IPS-20b (cell line): ENCODE measurements at regions not wholly inside any gene's neighbourhood (a gene's known extent, or its start where the extent isn't known, plus 50 kb on each side); places are given as distances from the start of the nearest gene placed in this dataset.
A peak's percentile ranks its signal among the peaks of the same experiment; 100 is the strongest.

ENCODE experiments used
- H3K27ac ChIP-seq: one replicate; pipeline ENCODE4 v1.5.1; 2013; ENCODE audit warnings: low read length
- H3K27me3 ChIP-seq: 2 replicates; pipeline ENCODE4 v1.6.1; 2013; ENCODE audit warnings: mild to moderate bottlenecking, low read length, inconsistent platforms; ENCODE audit not compliant: insufficient read depth
- H3K36me3 ChIP-seq: 2 replicates; pipeline ENCODE4 v1.6.1; 2013; ENCODE audit warnings: low read depth, mild to moderate bottlenecking, inconsistent platforms, low read length, moderate library complexity; ENCODE audit not compliant: insufficient read depth
- H3K4me1 ChIP-seq: 2 replicates; pipeline ENCODE4 v1.6.1; 2013; ENCODE audit warnings: mild to moderate bottlenecking, control low read depth, inconsistent platforms, low read length, moderate library complexity; ENCODE audit not compliant: insufficient read depth
- H3K4me3 ChIP-seq: 2 replicates; pipeline ENCODE4 v1.5.1; 2013; ENCODE audit warnings: mild to moderate bottlenecking, low read length, inconsistent platforms
- H3K9ac ChIP-seq: 2 replicates; pipeline ENCODE4 v1.6.1; 2013; ENCODE audit warnings: low read depth, mild to moderate bottlenecking, inconsistent platforms, low read length, moderate library complexity
- H3K9me3 ChIP-seq: 2 replicates; pipeline ENCODE4 v1.6.1; 2013; ENCODE audit warnings: mild to moderate bottlenecking, low read depth, low read length, inconsistent platforms; ENCODE audit not compliant: insufficient read depth

- H3K27me3 ChIP-seq, result peaks cover 7% of the 10 kb centered on the region
Measured at GRCh38 chr17:79224903-79225302, 150.3 kb downstream of the ENGASE start.

GRCh38 chr17:79224476-79224875, 149.9 kb downstream of the ENGASE start:
- Histone ChIP-seq H3K4me3 (no peak overlapping the region), H3K4me1 (peaks cover 3% of the 10 kb centered on the region; the same call in 1 of the 2 replicates), H3K9me3 (no peaks in the 10 kb centered on the region), H3K27me3 (peaks cover 9% of the 10 kb centered on the region), H3K27ac (no peak overlapping the region), H3K9ac (no peak overlapping the region), H3K36me3 (no peaks in the 10 kb centered on the region)

More at GRCh38 chr17:79224903-79225302, 150.3 kb downstream of the ENGASE start:
- Histone ChIP-seq H3K9ac (no peak overlapping the region), H3K4me3 (no peak overlapping the region), H3K4me1 (peaks cover 3% of the 10 kb centered on the region; the same call in 1 of the 2 replicates), H3K36me3 (no peaks in the 10 kb centered on the region), H3K9me3 (no peaks in the 10 kb centered on the region), H3K27ac (no peak overlapping the region)

- peaks cover 14% of the 10 kb centered on the region for H3K27me3 ChIP-seq
- H3K4me3 ChIP-seq, result no peak overlapping the region
- no peak overlapping the region for H3K27ac ChIP-seq
- H3K36me3 ChIP-seq, result no peaks in the 10 kb centered on the region
- no peaks in the 10 kb centered on the region for H3K9me3 ChIP-seq
- peaks cover 3% of the 10 kb centered on the region; the same call in 1 of the 2 replicates for H3K4me1 ChIP-seq
- no peak overlapping the region for H3K9ac ChIP-seq
Measured at GRCh38 chr17:79223953-79224352, 149.3 kb downstream of the ENGASE start.

- peaks cover 17% of the 10 kb centered on the region for H3K27me3 ChIP-seq
Measured at GRCh38 chr17:79223471-79223870, 148.8 kb downstream of the ENGASE start.

GRCh38 chr17:79221597-79221996, 147.0 kb downstream of the ENGASE start:
- Histone ChIP-seq H3K27ac (no peak overlapping the region), H3K4me3 (no peak overlapping the region), H3K9me3 (no peaks in the 10 kb centered on the region), H3K4me1 (peaks cover 3% of the 10 kb centered on the region; the same call in 1 of the 2 replicates), H3K9ac (no peak overlapping the region), H3K27me3 (peaks cover 17% of the 10 kb centered on the region), H3K36me3 (no peaks in the 10 kb centered on the region)

More at GRCh38 chr17:79223471-79223870, 148.8 kb downstream of the ENGASE start:
- no peaks in the 10 kb centered on the region for H3K9me3 ChIP-seq
- no peak overlapping the region for H3K9ac ChIP-seq
- H3K4me1 ChIP-seq, result peaks cover 3% of the 10 kb centered on the region; the same call in 1 of the 2 replicates
- H3K27ac ChIP-seq, result no peak overlapping the region
- no peak overlapping the region for H3K4me3 ChIP-seq
- H3K36me3 ChIP-seq, result no peaks in the 10 kb centered on the region

- Histone ChIP-seq H3K9ac (peak overlapping the region; percentile 47; the same call in 1 of the 2 replicates), H3K9me3 (no peaks in the 10 kb centered on the region), H3K4me3 (peak overlapping the region; percentile 79), H3K36me3 (no peaks in the 10 kb centered on the region), H3K4me1 (peaks cover 3% of the 10 kb centered on the region; the same call in 1 of the 2 replicates), H3K27me3 (peaks cover 17% of the 10 kb centered on the region), H3K27ac (no peak overlapping the region)
Measured at GRCh38 chr17:79220713-79221291, 146.2 kb downstream of the ENGASE start.

- Histone ChIP-seq H3K4me3 (peak overlapping the region; percentile 79), H3K9ac (peak overlapping the region; percentile 47; the same call in 1 of the 2 replicates), H3K9me3 (no peaks in the 10 kb centered on the region), H3K36me3 (no peaks in the 10 kb centered on the region), H3K27ac (no peak overlapping the region), H3K4me1 (peaks cover 3% of the 10 kb centered on the region; the same call in 1 of the 2 replicates), H3K27me3 (peaks cover 17% of the 10 kb centered on the region)
Measured at GRCh38 chr17:79220201-79220712, 145.6 kb downstream of the ENGASE start.

- H3K27ac ChIP-seq, result no peak overlapping the region
- H3K27me3 ChIP-seq, result peaks cover 17% of the 10 kb centered on the region
- H3K4me1 ChIP-seq, result peaks cover 3% of the 10 kb centered on the region; the same call in 1 of the 2 replicates
- no peak overlapping the region for H3K4me3 ChIP-seq
- no peaks in the 10 kb centered on the region for H3K36me3 ChIP-seq
- peak overlapping the region; percentile 37; the same call in 1 of the 2 replicates for H3K9ac ChIP-seq
- H3K9me3 ChIP-seq, result no peaks in the 10 kb centered on the region
Measured at GRCh38 chr17:79219208-79219935, 144.7 kb downstream of the ENGASE start.

GRCh38 chr17:79218825-79219200, 144.2 kb downstream of the ENGASE start:
- no peaks in the 10 kb centered on the region for H3K9me3 ChIP-seq
- H3K4me3 ChIP-seq, result no peak overlapping the region
- peaks cover 4% of the 10 kb centered on the region; the same call in 1 of the 2 replicates for H3K4me1 ChIP-seq
- H3K27me3 ChIP-seq, result peaks cover 17% of the 10 kb centered on the region
- no peak overlapping the region for H3K27ac ChIP-seq
- H3K36me3 ChIP-seq, result no peaks in the 10 kb centered on the region
- H3K9ac ChIP-seq, result no peak overlapping the region

- Histone ChIP-seq H3K9me3 (no peaks in the 10 kb centered on the region), H3K27me3 (peaks cover 17% of the 10 kb centered on the region), H3K27ac (no peak overlapping the region), H3K36me3 (no peaks in the 10 kb centered on the region), H3K9ac (no peak overlapping the region), H3K4me1 (peaks cover 9% of the 10 kb centered on the region; the same call in 1 of the 2 replicates), H3K4me3 (no peak overlapping the region)
Measured at GRCh38 chr17:79218175-79218824, 143.7 kb downstream of the ENGASE start.

- H3K27me3 ChIP-seq, result peaks cover 17% of the 10 kb centered on the region
- no peak overlapping the region for H3K9ac ChIP-seq
- no peak overlapping the region for H3K27ac ChIP-seq
- no peak overlapping the region for H3K4me3 ChIP-seq
- peaks cover 13% of the 10 kb centered on the region; the same call in 1 of the 2 replicates for H3K4me1 ChIP-seq
- no peaks in the 10 kb centered on the region for H3K36me3 ChIP-seq
- no peaks in the 10 kb centered on the region for H3K9me3 ChIP-seq
Measured at GRCh38 chr17:79217473-79218135, 143.0 kb downstream of the ENGASE start.
